Stimulated activated CD4-positive, alpha-beta T cell treated with anti-CD3 and anti-CD28 coated beads, Interleukin-4, amount 100 ng/mL, for 24 hours (primary cell): ENCODE measurements at regions not wholly inside any gene's neighbourhood (a gene's known extent, or its start where the extent isn't known, plus 50 kb on each side); places are given as distances from the start of the nearest gene placed in this dataset.

Source experiments
- DNase-seq: peaks from one replicate; pipeline ENCODE4 v3.0.0-alpha.2; 2020

DNA sequence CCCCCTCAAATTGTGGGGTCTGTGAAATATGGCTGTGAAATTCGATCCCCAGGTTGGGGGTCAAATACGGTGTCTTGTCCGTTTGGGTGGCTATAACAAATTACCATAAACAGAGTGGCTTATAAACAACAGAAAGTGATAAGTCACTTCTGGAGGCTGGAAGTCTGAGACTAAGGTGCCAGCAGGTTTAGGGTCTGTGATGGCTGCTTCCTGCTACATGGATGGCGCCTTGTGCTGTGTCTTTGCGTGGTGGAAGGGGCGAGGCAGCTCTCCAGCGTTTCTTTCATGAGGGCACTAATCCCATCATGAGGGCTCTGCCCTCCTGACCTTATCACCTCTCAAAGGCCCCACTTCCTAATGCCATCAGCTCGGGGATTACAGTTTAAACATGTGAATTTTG, 120.0 kb downstream of the IRF8 start:
- DNase-seq: no peak

DNA sequence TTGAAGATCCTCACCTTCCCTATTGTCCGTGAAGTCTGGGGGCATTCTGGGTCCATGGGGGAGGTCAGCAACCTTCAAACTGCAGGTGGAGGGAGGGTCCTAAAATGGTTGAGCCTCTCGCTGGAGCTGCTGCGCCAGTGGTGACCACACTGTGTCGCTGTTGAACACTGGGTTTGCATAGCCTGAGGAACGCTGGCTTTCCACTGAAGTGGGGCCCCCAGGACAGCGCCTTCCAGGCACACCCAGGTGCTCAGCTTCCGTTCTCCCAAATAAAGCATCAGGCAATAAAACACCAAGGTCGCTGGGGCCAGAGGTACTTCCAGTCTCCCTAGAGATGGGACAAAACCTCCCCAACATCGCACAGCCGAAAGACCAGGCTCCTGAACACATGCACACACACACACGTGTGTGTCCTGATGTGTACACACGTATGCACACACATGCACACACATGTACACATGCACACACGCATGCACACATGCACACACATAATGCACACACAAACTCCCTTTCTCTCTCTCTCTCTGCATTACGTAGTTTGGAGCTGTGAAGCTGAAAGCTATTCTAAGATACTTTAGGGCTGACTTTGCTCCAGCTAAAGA, 120.6 kb downstream of the IRF8 start:
- no peak for DNase-seq

DNA sequence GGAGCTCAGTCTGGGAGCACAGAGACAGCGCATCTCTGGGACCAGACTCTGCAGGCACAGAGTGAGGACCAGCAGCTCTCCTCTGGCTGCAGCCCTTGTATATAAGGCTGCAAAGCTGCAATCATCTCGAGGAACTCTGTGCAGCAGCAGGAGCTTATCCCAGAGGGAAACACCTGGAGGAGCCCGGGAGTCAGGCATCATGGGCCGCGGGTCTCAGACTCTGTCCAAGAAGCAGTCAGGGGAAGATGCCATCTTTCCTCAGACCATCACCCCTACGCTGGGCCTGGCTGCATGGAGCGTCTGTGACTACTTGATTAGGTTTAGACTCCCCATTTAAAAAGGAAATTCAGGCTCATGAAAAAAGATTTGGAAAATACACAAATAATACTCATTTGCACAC, 122.0 kb downstream of the IRF8 start:
- DNase-seq: no peak

DNA sequence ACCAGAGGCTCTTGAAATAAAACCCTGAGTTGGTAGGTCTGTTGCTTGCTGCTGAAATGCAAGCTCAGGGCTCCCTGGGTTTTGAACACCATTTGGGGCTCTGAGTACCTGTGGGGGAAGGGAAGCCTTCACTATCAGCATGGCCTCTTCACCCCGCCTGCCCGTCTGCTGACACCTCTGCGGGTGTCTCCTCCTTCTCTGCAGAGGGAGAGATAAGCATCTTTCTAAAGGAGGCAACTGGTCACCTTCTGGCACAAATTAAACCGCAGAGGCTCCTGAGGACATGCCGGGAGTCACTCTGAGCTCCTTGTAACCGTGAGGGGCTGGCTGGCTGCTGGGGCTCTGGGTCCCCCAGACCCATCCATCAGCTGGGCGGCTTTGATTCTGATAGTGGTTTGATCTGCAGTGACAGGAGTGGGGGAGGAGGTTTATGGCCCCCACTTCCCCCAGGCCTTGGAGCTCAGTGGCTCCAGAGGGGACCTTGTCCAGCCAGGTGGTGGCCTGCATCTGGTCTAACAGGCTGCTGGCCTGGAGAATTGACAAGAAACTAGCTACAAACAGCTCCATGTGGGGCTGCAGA, 123.5 kb downstream of the IRF8 start:
- DNase-seq: no peak

DNA sequence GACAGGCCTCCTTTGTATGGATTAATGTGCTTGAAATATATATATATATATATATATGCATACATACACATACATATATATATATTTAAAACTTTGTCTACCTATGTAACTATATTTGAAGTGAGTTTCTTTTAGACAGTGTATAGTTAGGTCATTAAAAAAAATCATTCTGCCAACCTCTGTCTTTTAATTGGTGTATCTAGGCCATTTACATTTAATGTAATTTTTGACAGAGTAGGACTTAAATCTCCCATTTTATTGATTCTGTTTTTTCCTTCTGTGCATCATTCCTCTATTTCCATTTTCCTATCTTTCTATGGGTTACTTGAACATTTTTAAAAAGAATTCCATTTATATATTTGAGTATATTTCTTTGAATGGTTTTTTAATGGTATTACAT, 125.2 kb downstream of the IRF8 start:
- DNase-seq: no peak

DNA sequence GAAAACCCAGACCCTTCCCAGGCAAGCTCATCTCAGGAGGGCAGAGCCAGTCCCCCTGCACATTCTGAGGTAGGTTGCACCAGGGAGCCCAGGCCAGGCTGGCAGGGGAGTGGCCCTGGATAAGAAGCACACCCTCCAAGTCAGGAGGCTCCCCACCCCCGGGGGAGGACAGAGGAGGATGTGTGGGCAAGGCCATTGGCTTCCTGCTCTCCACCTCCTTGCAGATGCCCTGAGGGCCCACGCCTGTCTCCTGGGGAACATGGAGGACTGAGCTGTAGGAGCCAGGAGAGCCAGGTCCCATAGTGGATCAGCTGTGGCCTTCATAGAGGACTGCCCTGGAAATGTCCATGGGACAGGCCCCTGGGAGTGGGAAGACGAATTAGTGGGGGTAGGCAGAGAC, 126.7 kb downstream of the IRF8 start:
- DNase-seq: no peak

DNA sequence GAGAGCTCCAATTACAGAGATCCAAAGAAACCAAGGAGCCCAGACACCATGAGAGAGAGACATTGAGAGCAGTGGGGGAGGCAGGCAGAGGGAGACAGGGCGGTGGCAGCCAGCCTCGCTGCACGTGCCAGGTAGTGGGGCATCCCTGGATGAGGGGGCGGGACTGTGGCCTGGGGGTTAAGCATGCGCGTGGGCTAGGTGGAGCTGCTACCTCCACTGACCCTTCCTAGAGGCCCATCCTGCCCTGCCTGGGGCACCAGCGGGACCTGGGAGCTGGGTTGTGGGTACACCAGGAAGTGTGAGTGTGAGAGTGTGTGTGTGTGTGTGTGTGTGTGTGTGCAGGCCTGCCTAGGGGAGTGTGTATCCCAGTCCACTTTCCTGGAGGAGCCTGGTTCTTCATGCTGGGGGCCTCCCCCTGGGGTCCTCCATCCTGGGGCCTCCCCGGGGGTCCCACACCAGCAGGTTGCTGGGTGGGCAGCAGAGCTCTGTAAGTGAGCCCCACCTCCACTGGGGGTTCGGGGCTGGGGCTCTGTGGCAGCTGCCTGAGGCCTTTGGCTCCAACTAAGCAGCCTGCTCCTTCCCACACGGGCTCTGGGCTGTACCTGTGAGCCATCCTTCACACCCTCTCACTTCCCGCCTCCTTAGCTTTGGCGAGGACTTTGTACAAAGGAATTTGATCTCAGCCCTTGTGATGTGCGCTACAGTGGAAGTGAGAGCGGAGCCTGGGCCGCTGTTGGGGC, 127.4 kb downstream of the IRF8 start:
- DNase-seq: no peak

DNA sequence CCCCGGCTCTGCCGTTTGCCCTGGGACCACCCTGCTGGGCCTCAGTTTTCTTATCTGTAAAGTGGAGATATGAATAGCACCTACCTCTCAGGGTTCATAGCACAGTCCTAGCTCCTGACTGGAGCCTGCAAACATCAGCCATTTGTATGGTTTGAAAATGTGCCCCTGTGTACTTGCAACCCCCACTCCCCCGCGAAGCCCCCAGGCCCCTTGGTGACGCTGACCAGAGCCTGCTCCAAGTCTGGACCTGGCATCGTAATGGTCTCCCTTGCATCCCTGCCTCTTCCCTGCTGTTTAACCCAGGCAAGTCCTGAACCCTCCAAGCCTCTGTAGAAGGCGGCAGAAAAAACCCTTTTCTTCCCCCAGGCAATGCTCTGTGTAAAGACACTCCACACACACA, 128.0 kb downstream of the IRF8 start:
- no peak for DNase-seq

DNA sequence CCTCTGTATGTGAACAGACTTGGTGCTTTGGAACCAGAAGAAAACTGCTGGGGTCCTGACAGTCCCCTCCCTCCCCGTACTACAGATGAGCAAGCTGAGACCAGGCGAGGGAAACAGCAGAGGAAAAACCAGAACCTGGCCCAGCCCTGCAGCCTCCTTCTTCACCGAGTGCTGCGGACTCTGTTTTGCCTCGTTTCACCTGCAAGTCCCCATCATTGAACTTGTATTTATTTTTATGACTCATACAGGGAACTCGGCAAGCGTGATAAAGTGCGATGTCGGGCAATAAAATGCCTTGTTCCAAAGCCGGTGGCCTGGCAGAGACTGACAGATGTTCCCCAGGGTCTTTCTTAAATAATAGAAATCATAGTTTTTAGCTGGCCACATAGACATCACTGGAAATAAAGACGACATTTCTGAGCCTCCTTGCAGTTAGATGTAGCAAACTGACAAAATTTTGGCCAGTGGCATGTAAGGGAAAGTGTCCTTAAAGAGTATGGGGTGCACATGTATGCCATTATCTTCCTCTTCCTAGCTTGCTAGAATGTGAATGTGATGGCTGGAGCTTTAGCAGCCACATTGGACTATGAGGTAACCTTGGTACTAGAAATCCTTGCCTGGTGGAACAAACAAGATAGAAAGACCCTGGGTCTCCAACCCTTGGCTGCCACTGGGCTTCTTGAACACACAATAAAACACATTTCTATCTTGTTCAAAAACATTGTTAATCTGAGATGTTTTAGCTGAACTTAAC, 128.6 kb downstream of the IRF8 start:
- DNase-seq: no peak

DNA sequence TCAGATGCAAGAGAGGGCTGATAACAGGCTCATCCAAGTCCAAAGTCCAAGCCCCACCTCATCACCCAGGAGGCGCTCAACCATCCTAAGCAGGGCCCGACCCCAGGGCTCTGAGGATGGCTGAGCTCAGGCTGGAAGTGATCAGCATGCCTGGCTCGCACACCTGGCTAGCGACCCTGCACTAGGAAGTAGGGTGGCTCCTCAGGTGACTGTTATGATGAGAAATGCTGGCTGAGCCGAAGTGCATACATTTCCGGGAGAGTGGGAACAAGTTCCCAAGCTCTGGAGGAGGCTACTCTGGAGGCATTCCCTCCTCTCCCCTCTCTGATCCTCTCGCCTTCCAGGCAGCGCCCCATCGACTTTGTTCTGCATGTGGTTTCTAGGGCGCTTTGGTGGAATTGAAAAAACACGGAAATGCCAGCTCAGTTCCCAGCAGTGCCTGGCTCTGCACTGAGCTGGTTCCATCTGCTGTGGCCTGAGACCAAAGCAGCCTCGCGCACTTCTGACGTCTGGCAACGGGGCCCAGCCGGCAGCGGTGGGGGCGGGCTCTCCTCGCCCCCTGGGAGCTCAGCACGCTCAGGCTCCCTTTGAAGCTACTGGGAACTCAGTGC, 130.3 kb downstream of the IRF8 start:
- no peak for DNase-seq

DNA sequence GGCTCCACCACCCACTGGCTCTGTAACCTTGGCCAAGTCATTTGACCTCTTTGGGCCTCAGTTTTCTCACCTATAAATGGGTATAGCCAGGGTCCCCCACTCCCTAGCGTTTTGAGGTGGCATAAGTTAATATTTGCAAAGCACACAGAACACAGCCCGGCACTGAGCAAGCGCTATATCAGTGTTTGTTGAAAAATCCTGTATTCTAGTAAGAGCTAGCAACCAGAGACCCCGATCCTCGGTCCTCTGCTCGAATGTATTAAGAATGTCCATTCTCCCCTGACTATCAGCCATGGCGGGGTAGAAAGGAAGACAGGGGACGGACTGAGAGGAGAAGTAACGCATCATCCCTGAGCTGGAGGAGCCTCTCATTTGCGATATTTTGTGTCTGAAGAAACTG, 131.2 kb downstream of the IRF8 start:
- no peak for DNase-seq

DNA sequence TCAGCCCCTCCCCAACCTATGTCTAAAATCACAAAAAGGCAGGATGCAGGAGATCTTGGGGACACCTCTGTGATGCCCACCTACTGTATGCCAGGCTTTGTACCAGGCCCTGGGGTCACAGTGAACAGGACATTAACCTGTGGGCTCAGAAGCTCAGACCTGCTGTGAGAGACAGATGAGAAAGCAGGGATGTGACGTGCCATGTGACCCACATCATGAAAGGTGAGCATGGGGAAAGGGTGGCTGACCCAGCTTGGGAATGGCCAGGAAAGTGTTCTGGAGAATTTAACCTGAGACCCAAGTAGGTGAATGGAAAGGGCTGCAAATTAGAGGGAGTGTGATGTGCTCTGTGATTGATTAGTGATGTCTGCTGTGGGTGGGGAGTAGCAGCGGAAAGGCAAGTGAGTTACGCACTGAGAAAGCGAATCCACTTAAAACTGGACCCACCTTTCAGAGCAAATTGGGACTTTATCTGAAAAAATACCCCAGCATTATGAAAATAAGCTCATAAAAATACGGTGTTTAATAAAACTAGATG, 132.2 kb downstream of the IRF8 start:
- no peak for DNase-seq

DNA sequence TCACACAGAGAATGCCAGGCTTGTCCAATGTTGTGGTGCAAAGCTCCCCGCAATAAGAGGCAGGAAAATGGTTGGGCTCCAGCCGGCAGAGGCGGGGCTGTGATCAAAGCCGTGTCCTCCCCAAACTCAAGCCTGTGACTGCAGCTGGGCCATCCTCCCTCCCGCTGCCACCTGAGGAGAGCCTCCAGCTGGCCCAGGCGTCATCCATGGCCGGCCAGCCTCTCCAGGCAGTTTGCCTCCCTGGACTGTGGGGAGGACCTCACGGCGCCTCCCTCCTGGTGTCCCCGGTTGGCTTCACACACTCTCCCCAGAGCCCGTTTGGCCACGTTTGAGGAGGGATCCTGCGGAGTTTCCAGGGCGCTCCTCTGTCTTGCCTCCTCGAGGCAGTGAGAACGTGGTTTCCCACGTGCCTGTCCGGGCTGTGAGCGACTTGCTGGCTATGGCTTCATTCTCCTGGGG, 134.1 kb downstream of the IRF8 start:
- no peak for DNase-seq

DNA sequence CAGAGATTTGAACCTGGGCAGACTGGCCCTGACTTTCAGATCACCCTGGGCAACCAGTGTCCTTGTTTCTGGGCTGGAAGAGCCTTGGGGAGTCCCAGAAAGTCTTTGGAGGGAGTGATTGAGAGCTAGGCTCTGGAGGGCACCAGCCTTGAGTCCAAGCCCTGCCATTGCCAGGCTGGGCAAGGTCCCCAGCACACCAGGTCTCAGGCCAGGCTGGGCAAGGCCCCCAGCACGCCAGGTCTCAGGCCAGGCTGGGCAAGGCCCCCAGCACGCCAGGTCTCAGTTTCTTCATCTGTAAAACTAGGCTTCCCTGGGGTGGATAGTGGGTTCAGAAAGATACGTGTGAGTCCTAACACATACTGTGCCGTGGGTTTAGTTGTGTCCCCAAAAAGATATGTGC, 135.0 kb downstream of the IRF8 start:
- no peak for DNase-seq

DNA sequence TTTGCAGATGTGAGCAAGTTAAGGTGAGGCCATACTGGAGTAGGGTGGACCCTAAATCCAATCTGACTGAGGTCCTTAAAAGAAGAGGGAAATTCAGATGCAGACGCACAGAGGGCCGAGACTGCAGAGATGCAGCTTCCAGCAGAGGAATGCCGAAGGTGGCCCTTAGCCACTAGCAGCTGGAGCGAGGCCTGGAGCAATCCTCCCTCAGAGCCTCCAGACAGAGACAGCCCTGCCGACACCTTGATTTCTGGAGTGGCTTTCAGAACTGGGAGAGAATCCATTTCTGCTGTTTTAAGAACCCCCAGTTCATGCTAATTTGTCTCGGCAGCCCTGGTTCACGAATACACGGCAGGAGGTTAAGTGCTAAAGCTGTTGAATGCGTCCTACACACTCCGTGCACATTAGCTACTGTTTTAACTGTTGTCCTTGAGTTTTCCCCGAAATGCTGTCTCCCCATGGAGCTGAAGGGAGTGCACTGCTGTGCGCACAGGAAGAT, 135.5 kb downstream of the IRF8 start:
- DNase-seq: no peak

DNA sequence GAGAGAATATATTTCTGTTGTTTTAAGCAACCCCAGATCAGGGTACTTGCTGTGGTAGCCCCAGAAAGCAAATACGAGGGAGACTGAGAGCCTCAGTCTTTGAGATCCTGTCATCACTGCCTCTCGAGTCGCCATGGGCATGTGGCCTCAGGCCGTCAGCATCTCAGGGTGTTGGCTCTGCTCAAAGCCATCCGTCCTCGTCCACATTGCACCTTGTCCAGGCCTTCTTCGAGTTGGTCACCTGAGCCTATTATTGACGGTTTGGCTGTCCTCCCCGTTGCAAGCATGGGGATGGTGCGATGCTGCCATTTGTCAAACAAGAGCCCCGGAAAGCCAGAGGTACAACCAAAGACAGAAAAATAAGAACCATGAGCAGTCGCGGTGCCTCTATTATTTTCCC, 136.9 kb downstream of the IRF8 start:
- no peak for DNase-seq

DNA sequence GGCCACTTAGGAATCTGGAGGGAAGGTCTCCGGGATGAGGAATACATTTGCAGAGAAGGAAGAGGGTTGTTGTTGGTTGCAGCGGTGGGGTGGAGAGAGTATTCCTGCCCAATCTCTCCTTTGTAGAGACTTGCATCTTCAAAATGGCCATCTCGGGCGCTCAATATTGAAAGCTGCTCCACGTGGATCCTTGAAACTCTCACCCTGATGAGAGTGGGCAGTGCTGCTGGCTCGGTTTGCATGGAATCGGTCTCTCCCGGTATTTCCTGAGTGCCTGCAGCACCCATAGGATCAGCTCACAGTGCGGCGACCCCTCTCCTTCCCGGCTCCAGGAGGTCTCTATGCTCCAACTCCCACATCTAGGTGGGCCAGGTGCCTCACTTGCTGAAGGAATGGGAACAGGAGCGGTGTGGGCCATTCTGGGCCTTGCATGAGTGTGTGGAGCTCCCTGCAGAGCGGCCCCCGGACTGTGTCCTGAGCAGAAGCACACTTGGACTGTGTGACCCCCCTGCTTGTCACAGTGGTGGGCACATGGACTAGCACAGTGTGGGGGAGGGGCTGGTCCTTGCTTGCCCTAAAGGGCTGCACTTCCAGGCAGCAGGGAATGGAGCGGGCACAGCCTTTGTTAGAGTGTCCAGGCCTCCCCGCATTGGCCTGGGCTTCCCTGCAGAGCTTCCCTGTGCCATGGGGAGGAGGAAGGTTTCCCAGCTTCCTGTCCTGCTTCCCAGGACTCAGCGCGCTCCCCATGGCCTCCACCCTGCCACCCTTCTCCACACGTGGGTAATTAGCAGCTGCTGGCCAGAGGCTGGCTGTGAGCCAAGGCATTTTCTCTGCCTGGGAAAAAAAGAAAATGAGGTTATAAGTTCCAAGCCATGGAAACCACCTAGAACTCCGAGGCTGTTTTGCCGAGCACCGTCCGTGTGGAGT, 139.3 kb downstream of the IRF8 start:
- DNase-seq: no peak

DNA sequence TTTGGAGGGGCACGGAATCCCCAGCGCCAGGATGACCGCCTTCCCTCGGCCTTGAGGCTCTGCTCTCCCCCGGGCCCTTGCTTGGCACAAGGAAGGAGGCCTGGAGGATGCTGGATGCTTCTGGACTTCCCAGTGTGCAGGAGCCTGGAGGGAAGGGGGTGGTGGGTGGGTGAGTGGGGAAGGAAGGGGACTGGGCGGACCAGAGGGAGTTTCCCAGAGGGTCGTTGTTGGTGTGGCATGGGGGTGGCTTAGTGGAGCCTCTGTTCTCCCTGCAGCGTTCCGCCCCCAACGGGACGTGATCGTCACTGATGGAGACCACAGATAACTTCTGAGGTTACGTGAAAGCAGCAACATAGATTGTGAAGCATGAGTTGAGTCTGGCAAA, 140.0 kb downstream of the IRF8 start:
- DNase-seq: no peak

DNA sequence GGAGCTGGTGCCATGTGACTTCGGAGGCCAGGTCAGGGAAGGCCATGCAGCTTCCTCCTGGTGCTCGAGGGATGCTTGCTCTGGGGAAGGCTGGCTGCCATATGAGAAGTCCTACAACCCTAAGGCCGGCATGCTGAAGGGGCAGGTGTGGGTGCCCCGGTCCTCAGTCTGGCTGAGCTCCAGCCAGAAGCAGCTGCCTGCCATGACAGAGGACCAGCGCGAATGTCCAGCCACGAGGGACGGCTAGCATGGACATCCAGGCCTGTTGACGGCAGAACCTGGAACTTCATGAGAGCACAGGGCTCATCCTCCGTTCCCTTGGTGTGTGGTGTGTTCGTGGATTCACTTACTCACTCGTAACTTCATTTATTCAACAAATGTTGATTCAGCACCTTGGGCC, 140.6 kb downstream of the IRF8 start:
- DNase-seq: no peak

DNA sequence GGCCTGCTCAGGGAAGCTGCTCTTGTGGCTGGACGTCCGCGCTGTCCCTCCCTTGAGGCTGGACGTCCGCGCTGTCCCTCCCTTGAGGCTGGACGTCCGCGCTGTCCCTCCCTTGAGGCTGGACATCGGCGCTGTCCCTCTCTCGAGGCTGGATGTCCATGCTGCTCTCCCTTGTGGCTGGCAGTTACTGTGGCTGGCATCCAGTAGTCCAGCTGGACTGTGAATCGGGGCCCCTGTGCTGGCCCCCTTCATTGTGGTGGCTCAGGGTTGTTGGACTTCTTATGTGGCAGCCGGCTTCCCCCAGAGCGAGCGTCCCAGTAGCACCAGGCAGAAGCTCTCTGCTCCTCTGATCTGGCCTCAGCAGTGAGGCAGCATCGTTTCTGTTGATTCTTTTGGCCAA, 141.5 kb downstream of the IRF8 start:
- no peak for DNase-seq

DNA sequence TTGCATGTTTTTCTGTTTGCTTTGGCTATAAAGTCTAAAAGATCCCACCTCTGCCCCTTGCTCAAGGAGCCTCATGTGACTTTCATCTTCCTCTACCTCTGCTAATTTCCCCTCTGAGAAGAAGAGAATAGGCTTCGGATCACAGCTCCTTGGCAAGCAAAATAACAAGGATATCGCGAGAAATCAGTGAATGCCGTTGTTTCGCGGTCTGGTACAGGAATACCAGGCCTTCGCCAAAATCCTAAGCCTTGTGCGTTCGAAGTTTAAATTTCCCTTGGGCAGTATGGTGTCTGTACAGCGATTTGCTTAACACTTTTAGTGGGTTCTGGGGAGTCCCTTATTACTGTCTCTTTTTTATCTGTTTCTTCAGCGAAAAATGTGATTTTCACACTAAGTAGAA, 142.3 kb downstream of the IRF8 start:
- no peak for DNase-seq

DNA sequence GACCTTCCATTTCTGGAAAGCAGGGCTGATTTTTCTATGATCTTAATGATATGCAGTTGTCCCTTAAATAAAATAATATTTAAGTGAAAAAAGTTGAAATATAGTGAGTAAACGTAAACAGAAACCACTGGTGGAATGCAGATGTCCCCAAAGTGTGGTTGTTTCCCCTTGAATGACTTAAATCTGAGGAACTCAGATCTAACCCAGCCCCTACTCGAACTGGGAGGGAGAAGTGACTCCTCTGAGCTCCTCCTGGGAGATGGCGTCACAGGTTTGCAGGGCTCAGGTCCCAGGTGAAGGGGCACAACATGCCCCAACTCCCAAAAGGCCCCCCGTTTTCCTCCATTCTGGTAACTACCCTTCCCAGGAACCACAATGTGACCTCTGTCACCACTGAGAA, 142.8 kb downstream of the IRF8 start:
- DNase-seq: no peak
